ENCODE measurements at regions not wholly inside any gene's neighbourhood (a gene's known extent, or its start where the extent isn't known, plus 50 kb on each side); places are given as distances from the start of the nearest gene placed in this dataset.

- TF ChIP-seq CTCF (conservative IDR thresholded peaks at IDR 0.05) (no peak), ZFX (IDR thresholded peaks at IDR 0.05) (no peak)
Measured at GRCh38 chr12:65546528-65546927, 268.0 kb downstream of the MSRB3 start.

All from C4-2B (cell line).